Activated naive CD4-positive, alpha-beta T cell treated with anti-CD3 and anti-CD28 coated beads, Interleukin-2, amount 10 ng/mL, durations not matched to agents 7 days and 5 days (primary cell): ENCODE measurements at regions not wholly inside any gene's neighbourhood (a gene's known extent, or its start where the extent isn't known, plus 50 kb on each side); places are given as distances from the start of the nearest gene placed in this dataset.

Experiments used
- CTCF ChIA-PET: fragments of 350-600 bp; sonication (Branson Sonifier 250); formaldehyde crosslinking; loops from one replicate; lab custom pipeline; 2021; ENCODE audit warnings: antibody characterized with exemption; lab: Charles Lee
- DNase-seq: peaks from one replicate; pipeline ENCODE4 v3.0.0-alpha.2; 2020
- H3K27ac Mint-ChIP-seq: one replicate; pipeline ENCODE4 v1.8.0; 2021; ENCODE audit warnings: mild to moderate bottlenecking, moderate library complexity, mixed read lengths
- H3K27me3 Mint-ChIP-seq: one replicate; pipeline ENCODE4 v1.8.0; 2021; ENCODE audit warnings: mild to moderate bottlenecking, mixed read lengths
- H3K36me3 Mint-ChIP-seq: one replicate; pipeline ENCODE4 v1.8.0; 2021; ENCODE audit warnings: mixed read lengths
- H3K4me1 Mint-ChIP-seq: one replicate; pipeline ENCODE4 v1.8.0; 2021; ENCODE audit warnings: mixed read lengths
- H3K4me3 Mint-ChIP-seq: one replicate; pipeline ENCODE4 v1.8.0; 2021; ENCODE audit warnings: mild to moderate bottlenecking, moderate library complexity, mixed read lengths
- H3K9me3 Mint-ChIP-seq: one replicate; pipeline ENCODE4 v1.8.0; 2021; ENCODE audit warnings: mixed read lengths

DNA sequence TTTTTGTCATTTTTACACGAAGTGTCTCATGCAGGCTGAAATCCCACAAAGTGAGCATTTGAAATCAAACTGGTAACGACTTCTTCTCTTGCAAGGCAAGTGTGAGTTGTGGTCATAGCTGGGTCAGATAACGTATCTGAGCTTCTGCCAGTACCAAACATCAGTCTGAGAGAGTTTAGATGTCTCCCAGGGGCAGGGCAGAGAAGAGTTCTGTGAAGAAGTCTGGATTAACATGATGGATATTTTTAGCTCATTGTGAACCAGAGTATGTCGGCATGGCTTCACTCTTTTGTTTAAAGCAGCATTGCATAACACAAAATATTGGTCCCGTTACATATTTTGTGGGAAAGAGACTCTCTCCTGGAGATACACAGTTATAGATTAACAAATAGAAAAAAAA is 655.5 kb upstream of the KLHL29 start:
- H3K9me3 Mint-ChIP-seq = peaks cover 9% of the 10 kb centered on the region
- H3K27ac Mint-ChIP-seq = no peak overlapping the region
- no peaks in the 10 kb centered on the region for H3K36me3 Mint-ChIP-seq
- CTCF ChIA-PET = no interaction called here
- H3K4me3 Mint-ChIP-seq = no peak overlapping the region
- H3K27me3 Mint-ChIP-seq = no peaks in the 10 kb centered on the region
- H3K4me1 Mint-ChIP-seq = no peaks in the 10 kb centered on the region
- DNase-seq = no peak

- Mint-ChIP-seq H3K27ac (no peak overlapping the region), H3K9me3 (peaks cover 4% of the 10 kb centered on the region), H3K4me1 (no peaks in the 10 kb centered on the region), H3K27me3 (no peaks in the 10 kb centered on the region), H3K36me3 (no peaks in the 10 kb centered on the region), H3K4me3 (no peak overlapping the region)
- CTCF ChIA-PET = no interaction called here
- no peak for DNase-seq
These were observed 650.5 kb upstream of the KLHL29 start for GRCh38 chr2:22734373-22735045.

DNA sequence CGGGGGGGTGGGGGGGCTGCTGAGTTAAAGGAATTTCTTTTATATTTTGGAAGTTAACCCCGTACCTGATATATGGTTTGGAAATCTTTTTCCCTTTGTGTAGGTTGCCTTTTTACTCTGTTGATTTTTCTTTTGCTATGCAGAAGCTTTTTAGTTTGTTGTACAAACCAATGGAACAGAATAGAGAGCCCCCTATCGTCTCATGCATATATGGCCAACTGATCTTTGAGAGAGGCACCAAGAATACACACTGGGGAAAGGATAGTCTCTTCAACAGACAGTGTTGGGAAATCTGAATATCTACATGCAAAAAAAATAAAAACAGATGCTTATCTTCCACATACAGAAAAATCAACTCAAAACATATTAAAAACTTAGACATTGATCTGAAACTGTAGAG is 647.8 kb upstream of the KLHL29 start:
- no peaks in the 10 kb centered on the region for H3K27me3 Mint-ChIP-seq

GRCh38 chr2:22741216-22741615 is 643.8 kb upstream of the KLHL29 start:
- Mint-ChIP-seq H3K27ac (no peak overlapping the region), H3K27me3 (no peaks in the 10 kb centered on the region), H3K4me3 (no peak overlapping the region), H3K4me1 (no peaks in the 10 kb centered on the region), H3K9me3 (no peaks in the 10 kb centered on the region), H3K36me3 (no peaks in the 10 kb centered on the region)
- no peak for DNase-seq
- CTCF ChIA-PET = no interaction called here

More for the DNA sequence above, 647.8 kb upstream of the KLHL29 start:
- DNase-seq = no peak
- no peaks in the 10 kb centered on the region for H3K4me1 Mint-ChIP-seq
- H3K4me3 Mint-ChIP-seq = no peak overlapping the region
- H3K9me3 Mint-ChIP-seq = peaks cover 2% of the 10 kb centered on the region
- CTCF ChIA-PET = no interaction called here
- no peaks in the 10 kb centered on the region for H3K36me3 Mint-ChIP-seq
- H3K27ac Mint-ChIP-seq = no peak overlapping the region

DNA sequence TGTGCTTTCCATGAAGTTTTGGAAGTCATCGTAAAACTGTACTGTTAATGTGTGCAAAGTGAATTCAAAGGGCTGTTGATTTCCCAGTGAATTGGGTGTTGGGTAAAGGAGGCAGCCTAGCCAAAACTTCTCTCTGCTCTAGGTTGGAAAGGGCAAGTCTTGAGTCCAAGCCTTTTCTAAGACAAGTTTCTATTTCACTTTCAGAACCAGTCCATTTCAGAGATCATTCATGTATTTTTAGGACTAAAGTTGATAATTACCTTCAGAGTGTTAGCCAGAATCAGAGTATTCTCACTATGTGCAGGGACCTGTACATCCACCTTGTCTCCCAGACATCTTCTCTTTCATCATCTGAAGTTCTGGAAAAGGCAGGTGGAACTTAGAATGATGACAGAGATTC is 636.1 kb upstream of the KLHL29 start:
- no peak overlapping the region for H3K27ac Mint-ChIP-seq
- CTCF ChIA-PET = no interaction called here

GRCh38 chr2:22753476-22753875 is 631.5 kb upstream of the KLHL29 start:
- Mint-ChIP-seq H3K4me3 (no peak overlapping the region), H3K27me3 (no peaks in the 10 kb centered on the region), H3K27ac (no peak overlapping the region), H3K36me3 (no peaks in the 10 kb centered on the region), H3K9me3 (peaks cover 7% of the 10 kb centered on the region), H3K4me1 (no peaks in the 10 kb centered on the region)
- DNase-seq = no peak
- CTCF ChIA-PET = no interaction called here

More for the DNA sequence above, 636.1 kb upstream of the KLHL29 start:
- Mint-ChIP-seq H3K36me3 (no peaks in the 10 kb centered on the region), H3K9me3 (peaks cover 2% of the 10 kb centered on the region), H3K4me3 (no peak overlapping the region), H3K4me1 (no peaks in the 10 kb centered on the region), H3K27me3 (no peaks in the 10 kb centered on the region)
- DNase-seq = no peak

- H3K36me3 Mint-ChIP-seq = no peaks in the 10 kb centered on the region
- CTCF ChIA-PET = no interaction called here
These were observed 628.5 kb upstream of the KLHL29 start for GRCh38 chr2:22756276-22757043.

DNA sequence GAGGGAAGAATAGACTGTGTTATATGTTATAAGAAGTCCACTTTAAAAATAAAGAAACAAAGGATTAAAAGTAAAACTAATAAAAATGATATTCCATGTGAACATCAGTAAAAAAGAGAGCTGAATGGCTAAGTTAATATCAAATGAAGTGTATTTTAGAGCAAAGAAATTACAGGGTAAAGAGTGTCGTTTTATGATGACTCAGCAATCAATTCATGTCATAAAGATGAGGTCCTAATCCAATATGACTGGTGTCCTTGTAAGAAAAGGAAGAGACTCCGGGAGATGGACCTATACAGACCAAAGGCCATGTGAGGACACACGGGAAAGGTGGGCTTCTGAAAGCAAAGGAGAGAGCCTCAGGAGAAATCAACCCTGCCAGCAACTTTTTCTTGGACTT is 615.5 kb upstream of the KLHL29 start:
- DNase-seq = no peak
- H3K27ac Mint-ChIP-seq = no peak overlapping the region
- H3K27me3 Mint-ChIP-seq = no peaks in the 10 kb centered on the region
- no peaks in the 10 kb centered on the region for H3K9me3 Mint-ChIP-seq
- H3K4me1 Mint-ChIP-seq = no peaks in the 10 kb centered on the region
- H3K4me3 Mint-ChIP-seq = no peak overlapping the region
- H3K36me3 Mint-ChIP-seq = no peaks in the 10 kb centered on the region
- CTCF ChIA-PET = interaction anchor here (0.6 kb wide), 1 partner anchor 129 kb away, joined by 3 read pairs; no protein-coding TSS in a partner anchor

More at GRCh38 chr2:22756276-22757043, 628.5 kb upstream of the KLHL29 start:
- H3K4me1 Mint-ChIP-seq = no peaks in the 10 kb centered on the region
- no peaks in the 10 kb centered on the region for H3K27me3 Mint-ChIP-seq
- H3K27ac Mint-ChIP-seq = no peak overlapping the region
- H3K9me3 Mint-ChIP-seq = peaks cover 5% of the 10 kb centered on the region
- DNase-seq = no peak
- H3K4me3 Mint-ChIP-seq = no peak overlapping the region

GRCh38 chr2:22784566-22784965 is 600.4 kb upstream of the KLHL29 start:
- CTCF ChIA-PET = no interaction called here
- H3K27ac Mint-ChIP-seq = no peak overlapping the region
- H3K36me3 Mint-ChIP-seq = no peaks in the 10 kb centered on the region
- DNase-seq = no peak
- no peaks in the 10 kb centered on the region for H3K4me1 Mint-ChIP-seq
- H3K9me3 Mint-ChIP-seq = peaks cover 3% of the 10 kb centered on the region
- H3K27me3 Mint-ChIP-seq = no peaks in the 10 kb centered on the region
- H3K4me3 Mint-ChIP-seq = no peak overlapping the region

DNA sequence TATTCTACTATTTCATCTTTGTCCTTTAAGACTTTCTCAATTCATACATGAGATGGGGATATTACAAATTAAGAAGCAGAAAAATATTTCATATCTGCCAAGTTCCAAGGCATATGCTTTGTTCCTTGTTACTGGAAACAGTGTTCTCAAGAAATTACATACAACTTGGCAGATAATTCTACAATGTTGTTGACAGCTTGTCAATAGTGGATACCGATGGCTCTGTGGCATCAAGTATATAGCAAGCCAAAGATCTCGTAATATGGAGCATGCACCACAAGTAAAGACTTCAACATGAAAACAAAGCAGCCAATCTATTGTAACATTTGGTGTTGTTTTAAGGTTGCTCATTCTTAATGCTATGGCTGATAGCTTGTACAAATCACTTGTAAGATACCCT is 598.2 kb upstream of the KLHL29 start:
- Mint-ChIP-seq H3K27ac (no peak overlapping the region), H3K9me3 (peaks cover 1% of the 10 kb centered on the region), H3K27me3 (no peaks in the 10 kb centered on the region), H3K36me3 (no peaks in the 10 kb centered on the region), H3K4me1 (no peaks in the 10 kb centered on the region), H3K4me3 (no peak overlapping the region)
- CTCF ChIA-PET = no interaction called here
- no peak for DNase-seq

DNA sequence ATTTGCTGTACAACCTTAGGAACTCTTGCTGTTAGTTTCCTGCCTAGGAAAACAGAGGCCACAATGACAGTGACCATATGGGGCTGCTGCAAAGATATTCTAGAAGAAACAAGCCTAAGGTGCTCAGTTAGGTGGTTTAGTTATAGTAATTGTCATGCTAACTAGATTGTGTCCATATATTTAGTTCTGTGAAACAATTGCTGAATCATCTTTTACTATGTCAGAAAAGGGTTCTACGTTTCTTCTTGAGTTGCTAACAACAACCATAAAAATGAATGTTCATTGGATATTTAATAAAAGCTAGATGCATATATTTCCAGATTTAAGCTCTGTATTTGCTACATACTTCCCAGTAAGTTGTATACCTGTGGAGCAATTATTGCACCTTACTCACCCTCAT is 597.2 kb upstream of the KLHL29 start:
- CTCF ChIA-PET = no interaction called here
- no peak overlapping the region for H3K27ac Mint-ChIP-seq
- H3K27me3 Mint-ChIP-seq = no peaks in the 10 kb centered on the region
- DNase-seq = no peak
- H3K36me3 Mint-ChIP-seq = no peaks in the 10 kb centered on the region
- no peak overlapping the region for H3K4me3 Mint-ChIP-seq
- no peaks in the 10 kb centered on the region for H3K9me3 Mint-ChIP-seq
- H3K4me1 Mint-ChIP-seq = no peaks in the 10 kb centered on the region

DNA sequence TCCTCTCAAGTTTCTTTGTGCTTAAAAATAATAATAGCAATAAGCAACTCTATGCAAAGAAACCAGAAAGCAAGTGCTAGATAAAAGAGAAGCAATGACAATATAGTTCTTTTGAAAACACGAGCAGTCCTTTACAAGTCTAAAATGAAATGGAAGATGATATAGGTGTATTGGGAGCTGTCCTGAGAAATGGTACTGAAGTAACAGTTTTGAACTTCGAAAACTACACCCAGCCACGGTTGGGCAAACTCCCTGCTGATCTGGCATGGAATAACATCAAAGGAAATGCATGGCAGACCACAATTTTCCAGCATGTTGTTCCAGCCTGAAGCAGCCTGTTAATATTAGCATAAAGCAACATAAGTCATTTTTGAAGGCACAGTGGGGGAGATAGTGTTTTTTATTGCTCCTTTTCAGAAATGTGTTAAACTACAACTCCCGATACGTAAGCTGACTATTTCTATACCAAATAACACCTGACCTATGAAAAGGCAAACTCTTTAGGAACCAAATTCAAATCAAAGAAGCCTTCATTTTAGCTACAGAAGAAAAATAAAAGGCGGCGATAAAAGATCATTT is 596.1 kb upstream of the KLHL29 start:
- CTCF ChIA-PET = no interaction called here
- no peaks in the 10 kb centered on the region for H3K27me3 Mint-ChIP-seq

GRCh38 chr2:22795287-22795866 is 589.6 kb upstream of the KLHL29 start:
- H3K9me3 Mint-ChIP-seq = no peaks in the 10 kb centered on the region
- no peaks in the 10 kb centered on the region for H3K36me3 Mint-ChIP-seq
- CTCF ChIA-PET = no interaction called here
- no peaks in the 10 kb centered on the region for H3K4me1 Mint-ChIP-seq
- no peak for DNase-seq
- no peaks in the 10 kb centered on the region for H3K27me3 Mint-ChIP-seq
- H3K27ac Mint-ChIP-seq = no peak overlapping the region
- no peak overlapping the region for H3K4me3 Mint-ChIP-seq

More for the DNA sequence above, 596.1 kb upstream of the KLHL29 start:
- Mint-ChIP-seq H3K36me3 (no peaks in the 10 kb centered on the region), H3K4me1 (no peaks in the 10 kb centered on the region), H3K27ac (no peak overlapping the region), H3K9me3 (no peaks in the 10 kb centered on the region), H3K4me3 (no peak overlapping the region)
- no peak for DNase-seq

DNA sequence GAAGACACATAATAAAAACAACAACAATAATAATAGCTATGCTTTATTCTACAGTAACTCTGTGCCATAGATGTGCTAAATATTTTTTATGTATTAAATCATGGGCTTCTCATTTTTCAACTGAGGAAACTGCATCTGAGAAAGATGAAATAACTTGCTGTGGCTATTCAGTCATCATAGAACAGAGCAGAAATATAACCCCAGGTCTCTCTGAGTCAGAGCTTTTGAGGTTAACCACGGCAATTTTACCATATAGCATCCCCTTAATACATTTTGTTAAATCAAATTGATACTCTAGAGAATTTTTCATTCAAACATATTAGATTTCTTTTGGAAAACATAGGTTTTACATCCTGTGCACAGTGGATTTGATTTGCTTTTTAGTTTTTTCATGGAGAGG is 586.6 kb upstream of the KLHL29 start:
- H3K4me1 Mint-ChIP-seq = no peaks in the 10 kb centered on the region
- H3K36me3 Mint-ChIP-seq = no peaks in the 10 kb centered on the region
- no peak overlapping the region for H3K27ac Mint-ChIP-seq
- H3K27me3 Mint-ChIP-seq = no peaks in the 10 kb centered on the region
- no peak for DNase-seq
- CTCF ChIA-PET = no interaction called here
- H3K4me3 Mint-ChIP-seq = no peak overlapping the region
- no peaks in the 10 kb centered on the region for H3K9me3 Mint-ChIP-seq
